Activated CD4-positive, alpha-beta T cell treated with anti-CD3 and anti-CD28 coated beads, Interleukin-2, amount 10 ng/mL, durations not matched to agents 7 days and 5 days (primary cell): ENCODE measurements at regions not wholly inside any gene's neighbourhood (a gene's known extent, or its start where the extent isn't known, plus 50 kb on each side); places are given as distances from the start of the nearest gene placed in this dataset.

Experiments
- CTCF ChIA-PET: fragments of 350-600 bp; sonication (Branson Sonifier 250); formaldehyde crosslinking; loops from one replicate; lab custom pipeline; 2021; ENCODE audit warnings: antibody characterized with exemption; lab: Charles Lee
- POLR2A ChIA-PET: fragments of 350-600 bp; sonication (Branson Sonifier 250); formaldehyde crosslinking; loops from one replicate; lab custom pipeline; 2021; ENCODE audit warnings: antibody characterized with exemption; lab: Charles Lee
- DNase-seq: peaks from one replicate; pipeline ENCODE4 v3.0.0-alpha.2; 2020
- H3K27ac Mint-ChIP-seq: one replicate; pipeline ENCODE4 v1.8.0; 2021; ENCODE audit warnings: mild to moderate bottlenecking, moderate library complexity, mixed read lengths
- H3K27me3 Mint-ChIP-seq: one replicate; pipeline ENCODE4 v1.8.0; 2021; ENCODE audit warnings: mixed read lengths
- H3K36me3 Mint-ChIP-seq: one replicate; pipeline ENCODE4 v1.8.0; 2021; ENCODE audit warnings: low read depth, mixed read lengths
- H3K4me1 Mint-ChIP-seq: one replicate; pipeline ENCODE4 v1.8.0; 2021; ENCODE audit warnings: mixed read lengths
- H3K4me3 Mint-ChIP-seq: one replicate; pipeline ENCODE4 v1.8.0; 2021; ENCODE audit warnings: mild to moderate bottlenecking, moderate library complexity, mixed read lengths
- H3K9me3 Mint-ChIP-seq: one replicate; pipeline ENCODE4 v1.8.0; 2021; ENCODE audit warnings: mixed read lengths

GRCh38 chr3:195005759-195006510, 265.0 kb downstream of the XXYLT1 start:
- POLR2A ChIA-PET, result no interaction called here
- Mint-ChIP-seq H3K4me1 (no peaks in the 10 kb centered on the region), H3K9me3 (no peaks in the 10 kb centered on the region), H3K27ac (no peak overlapping the region), H3K36me3 (no peaks in the 10 kb centered on the region), H3K4me3 (no peak overlapping the region), H3K27me3 (peaks cover 2% of the 10 kb centered on the region)
- no peak for DNase-seq
- CTCF ChIA-PET, result interaction anchor here (1.2 kb wide), 1 partner anchor 9 kb away, joined by 4 read pairs; no protein-coding TSS in a partner anchor

- CTCF ChIA-PET, result no interaction called here
- Mint-ChIP-seq H3K36me3 (no peaks in the 10 kb centered on the region), H3K9me3 (no peaks in the 10 kb centered on the region), H3K4me3 (no peak overlapping the region), H3K27me3 (peaks cover 2% of the 10 kb centered on the region), H3K27ac (no peak overlapping the region), H3K4me1 (no peaks in the 10 kb centered on the region)
- POLR2A ChIA-PET, result no interaction called here
- DNase-seq, result no peak
Measured at GRCh38 chr3:195007151-195007550, 263.8 kb downstream of the XXYLT1 start.

DNA sequence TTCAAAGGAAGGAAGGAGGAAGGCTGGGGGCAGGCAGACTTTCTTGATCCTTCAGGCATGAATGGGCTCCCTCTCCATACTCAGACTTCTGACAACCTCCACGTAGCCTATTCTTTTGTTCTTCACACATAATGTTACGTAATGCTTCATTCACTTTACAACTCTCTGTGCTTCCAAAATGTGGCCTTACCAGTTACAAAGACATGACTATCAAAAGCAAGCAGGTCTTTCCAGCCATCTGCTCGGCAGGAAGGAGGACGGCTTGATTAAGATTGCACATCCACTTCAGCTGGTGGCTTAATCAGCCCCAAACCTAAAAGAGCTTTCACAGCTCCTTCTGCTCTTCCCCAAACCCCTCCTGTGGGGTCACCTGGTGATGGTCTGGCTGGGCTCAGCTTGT, 263.2 kb downstream of the XXYLT1 start:
- Mint-ChIP-seq H3K27me3 (peaks cover 2% of the 10 kb centered on the region), H3K27ac (no peak overlapping the region), H3K9me3 (no peaks in the 10 kb centered on the region), H3K36me3 (no peaks in the 10 kb centered on the region), H3K4me1 (no peaks in the 10 kb centered on the region), H3K4me3 (no peak overlapping the region)
- DNase-seq, result no peak
- POLR2A ChIA-PET, result interaction anchor here (0.5 kb wide), 1 partner anchor 1381 kb away, joined by 6 read pairs; no protein-coding TSS in a partner anchor
- CTCF ChIA-PET, result no interaction called here

GRCh38 chr3:195008816-195009215, 262.1 kb downstream of the XXYLT1 start:
- H3K27ac Mint-ChIP-seq, result no peak overlapping the region
- ChIA-PET POLR2A (no interaction called here), CTCF (no interaction called here)
- no peak overlapping the region for H3K4me3 Mint-ChIP-seq
- H3K4me1 Mint-ChIP-seq, result no peaks in the 10 kb centered on the region
- no peaks in the 10 kb centered on the region for H3K36me3 Mint-ChIP-seq
- H3K9me3 Mint-ChIP-seq, result no peaks in the 10 kb centered on the region
- no peak for DNase-seq
- H3K27me3 Mint-ChIP-seq, result peaks cover 2% of the 10 kb centered on the region

GRCh38 chr3:195009616-195010015, 261.3 kb downstream of the XXYLT1 start:
- H3K27me3 Mint-ChIP-seq, result peaks cover 2% of the 10 kb centered on the region
- H3K9me3 Mint-ChIP-seq, result no peaks in the 10 kb centered on the region
- H3K36me3 Mint-ChIP-seq, result no peaks in the 10 kb centered on the region
- CTCF ChIA-PET, result no interaction called here
- no peak overlapping the region for H3K4me3 Mint-ChIP-seq
- no peak overlapping the region for H3K27ac Mint-ChIP-seq
- H3K4me1 Mint-ChIP-seq, result no peaks in the 10 kb centered on the region
- no peak for DNase-seq
- POLR2A ChIA-PET, result no interaction called here

DNA sequence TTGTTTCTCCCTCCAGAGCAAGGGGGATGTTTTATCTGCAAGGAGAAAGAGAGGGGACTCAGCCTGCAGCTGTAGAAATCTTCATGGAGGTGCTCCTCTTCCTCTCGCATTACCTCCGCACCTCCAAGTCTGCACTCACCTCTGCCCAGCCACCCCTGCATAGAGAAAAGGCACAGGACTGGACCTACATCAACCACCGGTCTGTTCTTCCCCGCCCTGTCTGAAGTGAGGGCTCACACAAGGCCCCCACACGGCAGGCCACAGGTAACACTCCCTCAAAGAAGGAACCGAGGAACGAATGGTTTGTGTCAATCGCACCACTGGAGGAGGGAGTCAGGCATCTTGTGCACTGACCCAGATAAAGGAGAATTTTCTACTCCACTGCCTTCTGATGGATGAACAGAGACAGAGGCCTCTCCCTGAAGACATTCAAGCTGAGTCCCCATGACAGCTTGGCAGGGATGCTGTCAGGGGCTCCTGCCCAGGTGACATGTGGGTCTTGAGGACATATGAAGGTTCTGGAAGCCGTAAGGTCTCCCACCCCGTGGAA, 260.3 kb downstream of the XXYLT1 start:
- no peak overlapping the region for H3K4me3 Mint-ChIP-seq
- CTCF ChIA-PET, result no interaction called here
- H3K27ac Mint-ChIP-seq, result no peak overlapping the region
- H3K4me1 Mint-ChIP-seq, result peaks cover 5% of the 10 kb centered on the region
- POLR2A ChIA-PET, result no interaction called here
- peaks cover 2% of the 10 kb centered on the region for H3K27me3 Mint-ChIP-seq
- no peaks in the 10 kb centered on the region for H3K36me3 Mint-ChIP-seq
- H3K9me3 Mint-ChIP-seq, result no peaks in the 10 kb centered on the region
- DNase-seq, result no peak

DNA sequence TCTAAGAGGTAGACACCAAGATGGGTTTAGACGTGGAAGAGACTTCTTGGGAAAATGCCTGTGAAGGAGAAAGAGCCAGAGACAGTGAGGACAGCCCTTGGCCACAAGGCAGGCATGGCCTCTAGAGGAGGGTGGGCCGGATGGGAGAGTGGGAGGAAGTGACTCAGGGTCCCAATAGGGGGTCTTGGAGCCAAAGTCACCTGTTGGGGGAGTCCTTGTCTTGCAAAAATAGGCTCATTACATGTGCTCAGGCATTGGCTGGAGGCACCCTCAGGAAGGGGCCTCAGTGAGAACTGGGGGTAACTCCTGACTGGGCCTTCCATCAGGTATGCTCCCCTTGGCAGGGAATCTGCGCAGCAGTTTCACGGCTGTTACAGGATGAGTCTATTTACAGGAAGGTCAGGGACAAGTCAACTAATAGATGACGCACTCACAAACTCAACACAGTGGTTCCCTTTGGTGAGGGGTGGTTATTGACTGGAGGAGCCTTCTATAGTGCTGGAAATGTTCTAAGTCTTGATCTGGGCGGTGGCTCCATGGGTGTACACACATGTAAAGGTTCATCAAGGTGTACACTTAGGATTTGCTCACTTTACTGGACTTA, 259.6 kb downstream of the XXYLT1 start:
- Mint-ChIP-seq H3K4me1 (peaks cover 5% of the 10 kb centered on the region), H3K27ac (no peak overlapping the region), H3K4me3 (no peak overlapping the region), H3K9me3 (no peaks in the 10 kb centered on the region), H3K27me3 (peaks cover 6% of the 10 kb centered on the region), H3K36me3 (no peaks in the 10 kb centered on the region)
- no peak for DNase-seq
- POLR2A ChIA-PET, result no interaction called here
- CTCF ChIA-PET, result interaction anchor here (0.6 kb wide), 1 partner anchor 747 kb away, joined by 3 read pairs; no protein-coding TSS in a partner anchor

GRCh38 chr3:195012100-195012499, 258.9 kb downstream of the XXYLT1 start:
- peaks cover 5% of the 10 kb centered on the region for H3K4me1 Mint-ChIP-seq
- H3K36me3 Mint-ChIP-seq, result no peaks in the 10 kb centered on the region
- no peaks in the 10 kb centered on the region for H3K9me3 Mint-ChIP-seq
- CTCF ChIA-PET, result no interaction called here
- no peak for DNase-seq
- no peak overlapping the region for H3K4me3 Mint-ChIP-seq
- peaks cover 7% of the 10 kb centered on the region for H3K27me3 Mint-ChIP-seq
- no peak overlapping the region for H3K27ac Mint-ChIP-seq
- POLR2A ChIA-PET, result no interaction called here

GRCh38 chr3:195012571-195012970, 258.4 kb downstream of the XXYLT1 start:
- no peaks in the 10 kb centered on the region for H3K36me3 Mint-ChIP-seq
- peaks cover 5% of the 10 kb centered on the region for H3K4me1 Mint-ChIP-seq
- no peak overlapping the region for H3K27ac Mint-ChIP-seq
- no peak for DNase-seq
- ChIA-PET POLR2A (no interaction called here), CTCF (no interaction called here)
- peaks cover 11% of the 10 kb centered on the region for H3K27me3 Mint-ChIP-seq
- H3K9me3 Mint-ChIP-seq, result no peaks in the 10 kb centered on the region
- no peak overlapping the region for H3K4me3 Mint-ChIP-seq

DNA sequence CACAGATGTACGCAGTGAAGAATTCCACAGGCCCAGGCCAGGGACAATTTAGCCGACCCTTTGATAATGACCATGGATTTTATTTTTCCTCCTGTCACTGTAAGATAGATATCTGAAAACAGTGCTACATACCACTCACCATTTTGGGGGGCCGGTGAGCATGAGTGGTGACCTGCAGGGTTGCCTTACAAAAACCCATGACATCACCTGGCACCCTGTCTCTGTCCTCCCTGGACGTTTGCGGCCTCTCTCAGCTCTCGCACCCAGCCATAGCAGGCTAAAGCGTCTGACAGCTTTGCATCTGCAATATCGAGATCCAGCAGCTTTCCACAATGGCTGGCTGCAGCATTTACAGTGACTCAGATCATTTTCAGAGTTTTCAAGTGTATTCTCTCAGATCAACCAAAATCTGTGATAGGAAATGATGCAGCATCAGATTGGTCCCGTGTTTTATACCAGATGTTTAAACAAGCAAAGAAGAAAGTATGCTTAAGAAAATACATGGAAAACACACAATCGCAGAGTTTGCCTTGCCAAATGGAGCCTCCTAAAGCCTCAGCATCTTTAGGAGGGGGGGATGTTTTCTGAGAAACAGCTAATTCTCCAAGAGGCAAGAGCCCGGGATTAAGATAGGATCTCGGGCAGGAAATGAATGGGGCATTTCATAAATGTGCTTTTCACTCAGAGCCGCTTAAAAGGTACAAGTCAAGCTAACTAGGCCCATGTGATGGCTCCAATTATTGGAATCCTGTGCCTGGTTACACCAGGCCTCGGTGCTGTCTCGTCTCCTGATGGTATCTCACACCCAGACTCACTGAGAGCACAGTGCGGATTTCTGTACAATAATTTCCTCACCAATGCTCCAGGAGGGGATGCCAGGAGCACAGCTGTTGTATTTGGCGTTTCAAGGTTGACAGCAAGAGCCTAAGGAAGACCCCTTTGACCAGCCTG, 257.3 kb downstream of the XXYLT1 start:
- no peak overlapping the region for H3K27ac Mint-ChIP-seq
- H3K36me3 Mint-ChIP-seq, result no peaks in the 10 kb centered on the region
- ChIA-PET CTCF (interaction anchor here (1.1 kb wide), 1 partner anchor 14 kb away, joined by 3 read pairs; no protein-coding TSS in a partner anchor), POLR2A (no interaction called here)
- H3K4me3 Mint-ChIP-seq, result no peak overlapping the region
- no peaks in the 10 kb centered on the region for H3K9me3 Mint-ChIP-seq
- DNase-seq, result no peak
- peaks cover 5% of the 10 kb centered on the region for H3K4me1 Mint-ChIP-seq
- H3K27me3 Mint-ChIP-seq, result peaks cover 13% of the 10 kb centered on the region

GRCh38 chr3:195015021-195015420, 255.9 kb downstream of the XXYLT1 start:
- H3K4me1 Mint-ChIP-seq, result peaks cover 5% of the 10 kb centered on the region
- H3K27me3 Mint-ChIP-seq, result peaks cover 19% of the 10 kb centered on the region
- no peaks in the 10 kb centered on the region for H3K36me3 Mint-ChIP-seq
- CTCF ChIA-PET, result interaction anchor here (1.1 kb wide), 1 partner anchor 15 kb away, joined by 3 read pairs; no protein-coding TSS in a partner anchor
- H3K4me3 Mint-ChIP-seq, result no peak overlapping the region
- DNase-seq, result no peak
- no peak overlapping the region for H3K27ac Mint-ChIP-seq
- POLR2A ChIA-PET, result no interaction called here
- H3K9me3 Mint-ChIP-seq, result no peaks in the 10 kb centered on the region

- peaks cover 29% of the 10 kb centered on the region for H3K27me3 Mint-ChIP-seq
- H3K9me3 Mint-ChIP-seq, result no peaks in the 10 kb centered on the region
- no peak overlapping the region for H3K4me3 Mint-ChIP-seq
- H3K36me3 Mint-ChIP-seq, result no peaks in the 10 kb centered on the region
- ChIA-PET POLR2A (no interaction called here), CTCF (no interaction called here)
- no peak overlapping the region for H3K27ac Mint-ChIP-seq
- peaks cover 5% of the 10 kb centered on the region for H3K4me1 Mint-ChIP-seq
- no peak for DNase-seq
Measured at GRCh38 chr3:195017151-195017550, 253.8 kb downstream of the XXYLT1 start.
